ENCODE measurements at regions not wholly inside any gene's neighbourhood (a gene's known extent, or its start where the extent isn't known, plus 50 kb on each side); places are given as distances from the start of the nearest gene placed in this dataset.

- H3K36me3 ChIP-seq (ENCODE audit: control insufficient read depth, insufficient read depth, low read length) = no peaks in the 10 kb centered on the region
- DNase-seq (ENCODE audit: low read depth, low spot score) = no peak
- intact Hi-C loops (cut with micrococcal nuclease; ENCODE audit: unreplicated experiment) (no loop called here), in situ Hi-C loops (cut with HindIII; ENCODE audit: low pct_unique_long_range_greater_than_20kb, low sequenced_read_pairs) (no loop called here)
- H3K4me1 ChIP-seq (ENCODE audit: control insufficient read depth, insufficient read depth, low read length) = no peaks in the 10 kb centered on the region
- no peak for TF ChIP-seq REST (IDR thresholded peaks at IDR 0.05; ENCODE audit: insufficient read depth in 1 of 2, low read depth in 2 of 2, low read length in 1 of 2)
- no peak for TF ChIP-seq POLR2AphosphoS5 (IDR thresholded peaks at IDR 0.05; ENCODE audit: low read depth, low read length)
- TF ChIP-seq TCF7L2 (IDR thresholded peaks at IDR 0.05; ENCODE audit: low read depth, low read length) = no peak
- no peak for TF ChIP-seq SIN3A (IDR thresholded peaks at IDR 0.05; ENCODE audit: borderline replicate concordance, insufficient read depth, low read depth, low read length)
- no peak for TF ChIP-seq CTCF (IDR thresholded peaks at IDR 0.05)
- H3K4me3 ChIP-seq (ENCODE audit: low read depth in 2 of 2, low read length in 2 of 2) = no peak overlapping the region
- ATAC-seq = no peak
- no peak overlapping the region for H3K27ac ChIP-seq (ENCODE audit: low read length)
- ChIA-PET POLR2A (no interaction called here), CTCF (no interaction called here)
- no TSS peak for BruUV-seq (replicated peaks)
- no peaks in the 10 kb centered on the region for H3K27me3 ChIP-seq (ENCODE audit: control insufficient read depth, insufficient read depth, low read length)
- H3K9me3 ChIP-seq (ENCODE audit: control insufficient read depth, insufficient read depth, low read depth, low read length) = no peaks in the 10 kb centered on the region
These were observed 89.0 kb upstream of the DTNBP1 start for GRCh38 chr6:15751721-15752350.

GRCh38 chr6:15748341-15748740 lies 85.5 kb upstream of the DTNBP1 start:
- ChIA-PET CTCF (no interaction called here), POLR2A (no interaction called here)
- DNase-seq (ENCODE audit: low read depth, low spot score) = no peak
- ATAC-seq = no peak
- no TSS peak for BruUV-seq (replicated peaks)
- in situ Hi-C loops (cut with HindIII; ENCODE audit: low pct_unique_long_range_greater_than_20kb, low sequenced_read_pairs) = no loop called here
- H3K27me3 ChIP-seq (ENCODE audit: control insufficient read depth, insufficient read depth, low read length) = no peaks in the 10 kb centered on the region
- H3K36me3 ChIP-seq (ENCODE audit: control insufficient read depth, insufficient read depth, low read length) = no peaks in the 10 kb centered on the region; the same call in 1 of the 2 replicates
- TF ChIP-seq CTCF (IDR thresholded peaks at IDR 0.05) (no peak), TCF7L2 (IDR thresholded peaks at IDR 0.05; ENCODE audit: low read depth, low read length) (no peak), POLR2AphosphoS5 (IDR thresholded peaks at IDR 0.05; ENCODE audit: low read depth, low read length) (no peak), REST (IDR thresholded peaks at IDR 0.05; ENCODE audit: insufficient read depth in 1 of 2, low read depth in 2 of 2, low read length in 1 of 2) (no peak), SIN3A (IDR thresholded peaks at IDR 0.05; ENCODE audit: borderline replicate concordance, insufficient read depth, low read depth, low read length) (no peak)
- H3K9me3 ChIP-seq (ENCODE audit: control insufficient read depth, insufficient read depth, low read depth, low read length) = no peaks in the 10 kb centered on the region
- H3K27ac ChIP-seq (ENCODE audit: low read length) = no peak overlapping the region
- intact Hi-C loops (cut with micrococcal nuclease; ENCODE audit: unreplicated experiment) = no loop called here
- H3K4me1 ChIP-seq (ENCODE audit: control insufficient read depth, insufficient read depth, low read length) = no peaks in the 10 kb centered on the region
- no peak overlapping the region for H3K4me3 ChIP-seq (ENCODE audit: low read depth in 2 of 2, low read length in 2 of 2)

All from Panc1 (cell line).